DND-41 (cell line): ENCODE measurements at regions not wholly inside any gene's neighbourhood (a gene's known extent, or its start where the extent isn't known, plus 50 kb on each side); places are given as distances from the start of the nearest gene placed in this dataset.

Experiments used
- EZH2 ChIP-seq: IDR thresholded peaks from 3 replicates; pipeline ENCODE4 v1.6.1; 2012; ENCODE audit warnings: borderline replicate concordance, low read depth, mild to moderate bottlenecking, moderate library complexity, low read length, inconsistent platforms; ENCODE audit not compliant: severe bottlenecking
- TF ChIP-seq, protein P1 (sequence below): IDR thresholded peaks from 2 replicates; pipeline ENCODE4 v1.5.1; 2012; ENCODE audit warnings: borderline replicate concordance, low read length, moderate library complexity, mild to moderate bottlenecking; ENCODE audit not compliant: poor library complexity, severe bottlenecking; ENCODE audit errors: extremely low read depth

DNA sequence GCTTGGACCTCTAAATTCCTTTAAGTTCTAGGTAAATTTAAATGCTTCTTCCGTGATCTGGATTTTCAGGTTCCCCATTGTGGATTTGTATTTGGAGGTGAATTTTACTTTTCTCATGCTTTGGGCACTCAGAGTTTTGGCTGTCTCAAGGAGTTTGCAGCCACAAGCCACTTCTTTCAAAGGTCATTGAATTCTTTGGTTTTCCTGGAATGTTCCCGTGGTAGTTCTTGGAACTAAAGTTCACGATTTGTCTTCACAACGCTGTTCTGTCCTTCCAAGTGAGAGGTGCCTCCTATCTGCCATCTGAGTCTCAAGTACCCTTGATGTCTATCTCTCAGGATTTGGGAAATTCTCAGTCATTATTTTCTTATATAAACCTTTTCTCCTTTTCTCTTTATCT lies 1438.7 kb upstream of the ZEB2 start:
- no peak for TF ChIP-seq EZH2
- TF ChIP-seq, protein P1, sequence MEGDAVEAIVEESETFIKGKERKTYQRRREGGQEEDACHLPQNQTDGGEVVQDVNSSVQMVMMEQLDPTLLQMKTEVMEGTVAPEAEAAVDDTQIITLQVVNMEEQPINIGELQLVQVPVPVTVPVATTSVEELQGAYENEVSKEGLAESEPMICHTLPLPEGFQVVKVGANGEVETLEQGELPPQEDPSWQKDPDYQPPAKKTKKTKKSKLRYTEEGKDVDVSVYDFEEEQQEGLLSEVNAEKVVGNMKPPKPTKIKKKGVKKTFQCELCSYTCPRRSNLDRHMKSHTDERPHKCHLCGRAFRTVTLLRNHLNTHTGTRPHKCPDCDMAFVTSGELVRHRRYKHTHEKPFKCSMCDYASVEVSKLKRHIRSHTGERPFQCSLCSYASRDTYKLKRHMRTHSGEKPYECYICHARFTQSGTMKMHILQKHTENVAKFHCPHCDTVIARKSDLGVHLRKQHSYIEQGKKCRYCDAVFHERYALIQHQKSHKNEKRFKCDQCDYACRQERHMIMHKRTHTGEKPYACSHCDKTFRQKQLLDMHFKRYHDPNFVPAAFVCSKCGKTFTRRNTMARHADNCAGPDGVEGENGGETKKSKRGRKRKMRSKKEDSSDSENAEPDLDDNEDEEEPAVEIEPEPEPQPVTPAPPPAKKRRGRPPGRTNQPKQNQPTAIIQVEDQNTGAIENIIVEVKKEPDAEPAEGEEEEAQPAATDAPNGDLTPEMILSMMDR, result no peak
